ENCODE measurements at regions not wholly inside any gene's neighbourhood (a gene's known extent, or its start where the extent isn't known, plus 50 kb on each side); places are given as distances from the start of the nearest gene placed in this dataset.

DNA sequence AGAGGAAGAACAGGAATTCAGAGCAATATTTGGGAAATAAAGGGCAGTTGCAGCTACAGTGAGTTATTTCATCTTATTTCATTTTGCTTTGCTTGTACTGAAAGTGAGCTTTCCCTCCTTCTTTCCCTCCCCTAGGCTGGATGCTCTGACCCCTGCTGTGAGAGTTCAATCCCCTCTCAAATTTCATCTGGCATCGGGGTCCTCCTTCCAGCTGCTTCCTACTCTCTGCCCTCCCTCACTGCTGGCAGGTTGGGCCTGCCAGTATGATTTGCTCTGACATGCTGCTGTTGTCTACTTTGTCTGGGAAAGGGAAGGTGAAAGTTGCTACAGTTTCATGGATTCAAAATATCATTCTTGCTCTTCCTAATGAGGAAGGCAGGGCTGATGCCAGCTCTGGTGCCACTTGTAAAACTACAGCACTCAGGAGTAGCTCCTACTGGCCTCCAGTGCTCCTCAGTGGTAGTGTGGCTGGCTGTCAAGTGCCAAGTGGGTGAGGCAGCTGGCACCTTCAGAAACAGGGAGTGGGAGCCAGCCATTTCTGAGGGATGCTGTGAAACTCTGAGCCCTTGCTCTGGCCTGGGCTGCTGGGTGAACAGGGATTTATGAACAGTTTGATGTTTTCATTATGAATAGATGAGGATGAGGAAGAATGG lies 408.6 kb downstream of the HAPSTR1 start:
- TF ChIP-seq, protein P1, sequence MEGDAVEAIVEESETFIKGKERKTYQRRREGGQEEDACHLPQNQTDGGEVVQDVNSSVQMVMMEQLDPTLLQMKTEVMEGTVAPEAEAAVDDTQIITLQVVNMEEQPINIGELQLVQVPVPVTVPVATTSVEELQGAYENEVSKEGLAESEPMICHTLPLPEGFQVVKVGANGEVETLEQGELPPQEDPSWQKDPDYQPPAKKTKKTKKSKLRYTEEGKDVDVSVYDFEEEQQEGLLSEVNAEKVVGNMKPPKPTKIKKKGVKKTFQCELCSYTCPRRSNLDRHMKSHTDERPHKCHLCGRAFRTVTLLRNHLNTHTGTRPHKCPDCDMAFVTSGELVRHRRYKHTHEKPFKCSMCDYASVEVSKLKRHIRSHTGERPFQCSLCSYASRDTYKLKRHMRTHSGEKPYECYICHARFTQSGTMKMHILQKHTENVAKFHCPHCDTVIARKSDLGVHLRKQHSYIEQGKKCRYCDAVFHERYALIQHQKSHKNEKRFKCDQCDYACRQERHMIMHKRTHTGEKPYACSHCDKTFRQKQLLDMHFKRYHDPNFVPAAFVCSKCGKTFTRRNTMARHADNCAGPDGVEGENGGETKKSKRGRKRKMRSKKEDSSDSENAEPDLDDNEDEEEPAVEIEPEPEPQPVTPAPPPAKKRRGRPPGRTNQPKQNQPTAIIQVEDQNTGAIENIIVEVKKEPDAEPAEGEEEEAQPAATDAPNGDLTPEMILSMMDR (IDR thresholded peaks at IDR 0.05; ENCODE audit: insufficient read depth, low read depth, low read length) = no peak
- no peak overlapping the region for H3K4me3 ChIP-seq (ENCODE audit: low read depth, low read length)
- DNase-seq (ENCODE audit: low read depth) = no peak

DNA sequence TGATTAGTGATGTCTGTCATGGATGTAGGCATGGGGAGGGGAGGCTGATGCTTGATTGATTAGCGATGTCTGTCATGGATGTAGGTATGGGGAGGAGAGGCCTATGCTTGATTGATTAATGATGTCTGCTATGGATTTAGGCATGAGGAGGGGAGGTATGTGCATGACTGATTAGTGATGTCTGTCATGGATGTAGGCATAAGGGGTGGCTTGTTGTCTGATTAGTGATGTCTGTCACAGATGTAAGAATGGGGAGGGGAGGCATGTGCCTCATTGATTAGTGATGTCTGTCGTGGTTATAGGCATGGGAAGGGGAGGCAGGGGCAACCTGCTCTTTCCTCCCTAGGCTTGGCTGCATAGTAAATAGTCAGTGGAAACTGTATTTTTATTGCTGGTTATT lies 409.4 kb downstream of the HAPSTR1 start:
- no peak for DNase-seq (ENCODE audit: low read depth)
- TF ChIP-seq, protein P1 (IDR thresholded peaks at IDR 0.05; ENCODE audit: insufficient read depth, low read depth, low read length) = no peak
- H3K4me3 ChIP-seq (ENCODE audit: low read depth, low read length) = no peak overlapping the region

DNA sequence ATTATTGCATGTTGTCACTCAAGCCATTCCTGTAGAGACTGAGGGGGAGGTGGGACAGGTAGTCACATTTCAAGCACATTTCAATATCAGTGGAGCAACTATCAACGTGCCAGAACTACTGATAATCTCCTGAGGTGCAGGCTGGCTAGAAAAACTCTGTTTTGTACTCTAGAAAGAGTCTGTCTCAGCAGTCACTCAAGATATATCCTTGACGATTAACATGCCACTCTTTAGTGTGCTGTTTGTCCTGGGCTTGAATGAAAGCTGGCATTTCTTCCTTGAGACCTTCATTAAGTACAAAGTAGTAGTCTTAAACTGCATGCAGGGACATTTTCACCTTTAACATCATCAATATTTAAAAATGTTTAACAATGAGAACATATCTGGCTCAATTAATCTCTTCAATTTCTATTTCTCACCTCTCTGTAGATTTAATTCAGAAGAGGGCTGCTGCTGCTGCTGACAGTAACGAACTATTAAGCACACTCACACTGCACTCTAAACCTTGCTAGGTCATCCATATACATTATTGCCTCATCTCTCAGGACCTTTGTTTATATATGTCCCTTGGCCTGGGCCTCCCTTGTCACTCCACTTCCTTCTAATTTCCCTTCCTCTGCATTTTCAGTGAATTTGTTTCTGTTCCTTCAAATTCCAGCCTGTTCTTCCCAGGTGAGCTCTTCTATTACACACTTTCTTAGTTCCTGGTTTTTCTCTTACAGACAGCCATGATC lies 412.0 kb downstream of the HAPSTR1 start:
- no peak for DNase-seq (ENCODE audit: low read depth)
- no peak overlapping the region for H3K4me3 ChIP-seq (ENCODE audit: low read depth, low read length)
- TF ChIP-seq, protein P1 (IDR thresholded peaks at IDR 0.05; ENCODE audit: insufficient read depth, low read depth, low read length) = no peak

DNA sequence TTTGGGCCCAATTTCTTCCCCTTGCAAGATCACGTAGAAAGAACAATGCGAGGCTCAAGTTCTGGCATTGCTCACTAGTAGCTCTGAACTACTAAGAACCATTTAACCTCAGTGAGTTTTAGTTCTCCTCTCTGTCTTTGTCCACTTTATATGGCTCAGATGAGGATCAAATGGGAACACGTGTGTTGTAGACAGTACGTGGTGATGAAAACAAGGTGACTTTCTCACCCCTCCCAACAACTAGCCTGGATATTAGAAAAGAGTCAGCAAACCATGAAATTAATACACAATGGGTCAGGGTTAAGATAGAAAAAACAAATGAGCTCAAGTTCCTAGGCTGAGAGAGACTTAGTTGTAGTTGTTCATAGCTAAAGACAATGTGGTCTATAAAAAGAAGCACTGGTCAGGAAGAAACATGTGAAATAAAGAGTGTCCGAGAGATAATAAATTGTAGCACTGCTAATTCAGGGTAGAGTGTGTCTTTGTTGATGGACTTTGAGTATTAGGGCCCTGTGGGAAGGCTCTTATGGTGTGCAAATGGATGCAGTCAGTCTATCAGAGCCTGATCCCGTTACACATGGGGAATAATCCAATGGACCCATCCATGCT lies 417.0 kb downstream of the HAPSTR1 start:
- no peak for DNase-seq (ENCODE audit: low read depth)
- TF ChIP-seq, protein P1 (IDR thresholded peaks at IDR 0.05; ENCODE audit: insufficient read depth, low read depth, low read length) = no peak
- H3K4me3 ChIP-seq (ENCODE audit: low read depth, low read length) = no peak overlapping the region

DNA sequence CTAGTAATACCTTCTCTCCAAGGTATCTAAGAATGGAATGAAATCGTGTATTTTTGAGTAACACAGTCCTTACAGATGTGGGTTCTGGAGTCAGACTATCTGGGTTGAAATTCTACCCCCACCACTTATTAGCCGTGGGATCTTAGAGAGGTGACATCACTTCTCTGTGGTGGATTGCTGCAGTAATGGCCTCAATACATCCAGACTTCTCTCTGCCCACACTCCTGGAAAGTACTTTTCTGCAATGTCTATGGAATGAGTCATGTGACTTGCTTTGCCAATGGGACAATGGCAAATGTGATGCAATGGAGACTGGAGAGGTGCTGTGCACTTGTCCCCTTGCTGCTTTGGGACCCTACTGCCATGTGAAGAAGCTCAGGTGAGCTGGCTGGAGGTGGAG lies 418.2 kb downstream of the HAPSTR1 start:
- no peak for DNase-seq (ENCODE audit: low read depth)
- TF ChIP-seq, protein P1 (IDR thresholded peaks at IDR 0.05; ENCODE audit: insufficient read depth, low read depth, low read length) = no peak
- H3K4me3 ChIP-seq (ENCODE audit: low read depth, low read length) = no peak overlapping the region

DNA sequence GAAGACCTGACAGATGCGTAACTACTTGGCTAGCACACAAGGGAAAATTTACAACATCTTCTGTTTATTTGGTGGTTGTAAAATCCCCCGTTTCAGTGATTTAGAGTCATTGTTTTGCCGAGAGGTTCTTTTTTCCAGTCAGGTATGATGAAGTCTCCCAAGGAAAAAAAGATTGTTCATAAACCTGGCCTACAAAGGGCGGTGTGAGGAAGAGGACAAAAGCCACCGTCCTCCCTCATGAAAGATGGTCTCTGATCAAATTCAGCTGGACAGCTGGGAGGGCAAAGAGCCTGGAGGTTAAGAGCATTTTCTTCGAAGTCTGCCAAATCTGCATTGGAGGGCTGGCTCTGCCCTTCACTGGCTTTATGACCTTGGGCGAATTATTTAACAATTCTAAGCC lies 419.9 kb downstream of the HAPSTR1 start:
- H3K4me3 ChIP-seq (ENCODE audit: low read depth, low read length) = no peak overlapping the region
- TF ChIP-seq, protein P1 (IDR thresholded peaks at IDR 0.05; ENCODE audit: insufficient read depth, low read depth, low read length) = no peak
- DNase-seq (ENCODE audit: low read depth) = no peak

Measured in fibroblast of villous mesenchyme (primary cell).